HEK293T (cell line): ENCODE measurements at regions not wholly inside any gene's neighbourhood (a gene's known extent, or its start where the extent isn't known, plus 50 kb on each side); places are given as distances from the start of the nearest gene placed in this dataset.

Experiments
- CTCF ChIA-PET: fragments of 350-600 bp; formaldehyde crosslinking; extraction: SDS; loops from one replicate; lab custom pipeline; 2021; ENCODE audit warnings: antibody characterized with exemption, inconsistent platforms; lab: Yijun Ruan, JAX
- POLR2A ChIA-PET: fragments of 350-600 bp; formaldehyde crosslinking; extraction: SDS; loops from one replicate; lab custom pipeline; 2020; ENCODE audit warnings: antibody characterized with exemption, inconsistent platforms; lab: Yijun Ruan, JAX
- DNase-seq: peaks from one replicate; pipeline ENCODE4 v3.0.0; 2012; ENCODE audit warnings: mixed read lengths; ENCODE audit errors: extremely low spot score
- ARNT ChIP-seq: fragments of 450-650 bp; IDR thresholded peaks from 2 replicates; pipeline ENCODE4 v1.6.1; 2017; ENCODE audit warnings: mild to moderate bottlenecking
- BHLHE40 ChIP-seq: fragments of 450-650 bp; IDR thresholded peaks from 2 replicates; pipeline ENCODE4 v1.6.1; 2016; ENCODE audit warnings: mild to moderate bottlenecking, moderate library complexity, borderline replicate concordance
- CTBP1 ChIP-seq: fragments of 450-650 bp; IDR thresholded peaks from 2 replicates; pipeline ENCODE4 v1.6.1; 2016; ENCODE audit warnings: borderline replicate concordance
- ELF4 ChIP-seq: fragments of 450-650 bp; IDR thresholded peaks from 2 replicates; pipeline ENCODE4 v1.6.1; 2017; ENCODE audit warnings: antibody characterized with exemption
- FOXA1 ChIP-seq: fragments of 450-650 bp; IDR thresholded peaks from 2 replicates; pipeline ENCODE4 v1.6.1; 2016; ENCODE audit warnings: mild to moderate bottlenecking
- FOXK2 ChIP-seq: fragments of 450-650 bp; IDR thresholded peaks from 2 replicates; pipeline ENCODE4 v1.6.1; 2016; ENCODE audit warnings: mild to moderate bottlenecking
- FOXM1 ChIP-seq: fragments of 450-650 bp; IDR thresholded peaks from 2 replicates; pipeline ENCODE4 v1.6.1; 2017; ENCODE audit warnings: mild to moderate bottlenecking, borderline replicate concordance
- HDGF ChIP-seq: fragments of 450-650 bp; IDR thresholded peaks from 2 replicates; pipeline ENCODE4 v1.6.1; 2017; ENCODE audit warnings: antibody characterized with exemption, borderline replicate concordance
- L3MBTL2 ChIP-seq: fragments of 450-650 bp; conservative IDR thresholded peaks from 2 replicates; pipeline ENCODE4 v1.6.1; 2016; ENCODE audit warnings: mild to moderate bottlenecking
- LEF1 ChIP-seq: fragments of 450-650 bp; IDR thresholded peaks from 2 replicates; pipeline ENCODE4 v1.6.1; 2017; ENCODE audit warnings: mild to moderate bottlenecking, borderline replicate concordance
- NFRKB ChIP-seq: fragments of 450-650 bp; IDR thresholded peaks from 2 replicates; pipeline ENCODE4 v1.6.1; 2016; ENCODE audit warnings: mild to moderate bottlenecking, moderate library complexity
- PKNOX1 ChIP-seq: fragments of 450-650 bp; IDR thresholded peaks from 2 replicates; pipeline ENCODE4 v1.6.1; 2016
- SP1 ChIP-seq: fragments of 450-650 bp; IDR thresholded peaks from 2 replicates; pipeline ENCODE4 v1.6.1; 2017
- SUZ12 ChIP-seq: fragments of 450-650 bp; IDR thresholded peaks from 2 replicates; pipeline ENCODE4 v1.6.1; 2016; ENCODE audit warnings: mild to moderate bottlenecking
- TARDBP ChIP-seq: fragments of 450-650 bp; IDR thresholded peaks from 2 replicates; pipeline ENCODE4 v1.6.1; 2016
- ZNF384 ChIP-seq: fragments of 450-650 bp; IDR thresholded peaks from 2 replicates; pipeline ENCODE4 v1.6.1; 2016

- CTCF ChIA-PET, result no interaction called here
- TF ChIP-seq ELF4 (no peak), TARDBP (no peak), ARNT (no peak), ZNF384 (no peak), L3MBTL2 (no peak), BHLHE40 (no peak), FOXK2 (no peak), CTBP1 (no peak), LEF1 (no peak), SP1 (no peak), HDGF (no peak), NFRKB (no peak), SUZ12 (no peak), PKNOX1 (no peak), FOXM1 (no peak), FOXA1 (no peak)
- DNase-seq, result peak; percentile 17
- POLR2A ChIA-PET, result no interaction called here
Observed at GRCh38 chr1:83554174-83554573, 444.8 kb downstream of the TTLL7 start.

- CTCF ChIA-PET, result no interaction called here
- POLR2A ChIA-PET, result no interaction called here
- DNase-seq, result no peak
- TF ChIP-seq NFRKB (no peak), ELF4 (no peak), FOXM1 (no peak), PKNOX1 (no peak), SUZ12 (no peak), BHLHE40 (no peak)
Observed at GRCh38 chr1:83552820-83553219, 446.1 kb downstream of the TTLL7 start.

- ChIA-PET CTCF (no interaction called here), POLR2A (no interaction called here)
- TF ChIP-seq LEF1 (no peak), PKNOX1 (no peak), SP1 (no peak), TARDBP (no peak), ARNT (no peak), ELF4 (no peak), FOXK2 (no peak), CTBP1 (no peak), NFRKB (no peak), BHLHE40 (no peak)
- no peak for DNase-seq
Observed at GRCh38 chr1:83548311-83548710, 450.6 kb downstream of the TTLL7 start.

- TF ChIP-seq NFRKB (no peak), FOXM1 (no peak), FOXK2 (no peak), HDGF (no peak), CTBP1 (no peak), TARDBP (no peak), SUZ12 (no peak), ZNF384 (no peak), LEF1 (no peak), PKNOX1 (no peak), FOXA1 (no peak), L3MBTL2 (no peak)
- ChIA-PET CTCF (no interaction called here), POLR2A (no interaction called here)
- DNase-seq, result no peak
Observed at GRCh38 chr1:83547901-83548300, 451.0 kb downstream of the TTLL7 start.

GRCh38 chr1:83546874-83547273, 452.1 kb downstream of the TTLL7 start:
- CTCF ChIA-PET, result no interaction called here

More at GRCh38 chr1:83546874-83547273, 452.1 kb downstream of the TTLL7 start:
- TF ChIP-seq SUZ12, result no peak
- TF ChIP-seq TARDBP, result no peak
- TF ChIP-seq NFRKB, result no peak
- TF ChIP-seq PKNOX1, result no peak
- no peak for TF ChIP-seq ELF4
- no peak for TF ChIP-seq CTBP1
- no peak for TF ChIP-seq FOXK2
- TF ChIP-seq LEF1, result no peak
- DNase-seq, result no peak
- POLR2A ChIA-PET, result no interaction called here
